Ishikawa (cell line): ENCODE measurements at regions not wholly inside any gene's neighbourhood (a gene's known extent, or its start where the extent isn't known, plus 50 kb on each side); places are given as distances from the start of the nearest gene placed in this dataset.

ENCODE experiments used
- MAX ChIP-seq: IDR thresholded peaks from 2 replicates; pipeline ENCODE4 v1.6.1; 2012
- TAF1 ChIP-seq: IDR thresholded peaks from 2 replicates; pipeline ENCODE4 v1.6.1; 2012; ENCODE audit warnings: low read depth, mild to moderate bottlenecking
- TEAD4 ChIP-seq: IDR thresholded peaks from 2 replicates; pipeline ENCODE4 v1.6.1; 2012
- USF1 ChIP-seq: IDR thresholded peaks from 2 replicates; pipeline ENCODE4 v1.6.1; 2012
- YY1 ChIP-seq: IDR thresholded peaks from 2 replicates; pipeline ENCODE4 v1.6.1; 2012; ENCODE audit warnings: low read depth

- TF ChIP-seq TAF1 (no peak), YY1 (no peak), USF1 (no peak), MAX (no peak), TEAD4 (no peak)
Measured at GRCh38 chr15:98067339-98067738, 106.8 kb downstream of the ARRDC4 start.
